PC-9 (cell line): ENCODE measurements at regions not wholly inside any gene's neighbourhood (a gene's known extent, or its start where the extent isn't known, plus 50 kb on each side); places are given as distances from the start of the nearest gene placed in this dataset.
"Not testable (repeated sequence)": the region's sequence is repeated elsewhere in the genome, so short reads cannot be mapped to it uniquely, and the experiment has no call there.

Experiments used
- BruUV-seq: library from RNA; stranded (reverse); fragments of 400-500 nt; replicated peaks from 2 replicates; lab custom pipeline; 2021; lab: Mats Ljungman, UMichigan
- CTCF ChIA-PET: fragments of 300-600 bp; sonication (Branson Sonifier 250); formaldehyde crosslinking; loops from one replicate; lab custom pipeline; 2022; ENCODE audit warnings: antibody characterized with exemption; lab: Charles Lee
- POLR2A ChIA-PET: fragments of 300-600 bp; sonication (Branson Sonifier 250); formaldehyde crosslinking; loops from one replicate; lab custom pipeline; 2022; ENCODE audit warnings: antibody characterized with exemption; ENCODE audit not compliant: unreplicated experiment; lab: Charles Lee
- DNase-seq, 2 experiments: peaks; one replicate each; pipeline versions ENCODE4 v3.0.0 to v3.0.0-alpha.2; 2015 to 2022; ENCODE audit warnings: mixed read lengths in 1 of 2
- H2AFZ ChIP-seq: fragments of 200-600 bp; sonication (generic); 2 replicates; pipeline ENCODE4 v1.8.1; 2017; ENCODE audit warnings: antibody characterized with exemption
- H3F3A ChIP-seq: fragments of 200-600 bp; sonication (generic); 2 replicates; pipeline ENCODE4 v1.8.1; 2017; ENCODE audit warnings: antibody characterized with exemption, mild to moderate bottlenecking, low read depth; ENCODE audit not compliant: insufficient read depth
- H3K27ac ChIP-seq: fragments of 200-600 bp; sonication (generic); 2 replicates; pipeline ENCODE4 v1.6.1; 2016; ENCODE audit warnings: mixed run types
- H3K27me3 ChIP-seq: fragments of 200-600 bp; sonication (generic); 2 replicates; pipeline ENCODE4 v1.6.1; 2016; ENCODE audit warnings: low read depth, mixed run types; ENCODE audit not compliant: insufficient read depth
- H3K36me3 ChIP-seq: fragments of 200-600 bp; sonication (generic); 2 replicates; pipeline ENCODE4 v1.6.1; 2016; ENCODE audit warnings: low read depth, mixed run types
- H3K4me1 ChIP-seq: fragments of 200-600 bp; sonication (generic); replicated peaks from 2 replicates; pipeline ENCODE4 v1.6.1; 2016; ENCODE audit warnings: mixed run types; ENCODE audit not compliant: insufficient read depth
- H3K4me2 ChIP-seq: fragments of 200-600 bp; sonication (generic); 2 replicates; pipeline ENCODE4 v1.6.1; 2017; ENCODE audit warnings: mixed run types
- H3K4me3 ChIP-seq: fragments of 200-600 bp; sonication (generic); 2 replicates; pipeline ENCODE4 v1.6.1; 2016; ENCODE audit warnings: mixed run types
- H3K79me2 ChIP-seq: fragments of 200-600 bp; sonication (generic); 2 replicates; pipeline ENCODE4 v1.6.1; 2017; ENCODE audit warnings: low read depth, mixed run types
- H3K9me2 ChIP-seq: fragments of 200-600 bp; sonication (generic); 2 replicates; pipeline ENCODE4 v1.8.1; 2017; ENCODE audit warnings: mild to moderate bottlenecking; ENCODE audit not compliant: insufficient read depth
- H3K9me3 ChIP-seq: fragments of 200-600 bp; sonication (generic); 2 replicates; pipeline ENCODE4 v1.8.1; 2016; ENCODE audit warnings: low read depth; ENCODE audit not compliant: insufficient read depth
- H4K20me1 ChIP-seq: fragments of 200-600 bp; sonication (generic); 2 replicates; pipeline ENCODE4 v1.8.1; 2017; ENCODE audit not compliant: insufficient read depth
- EZH2 ChIP-seq: fragments of 200-600 bp; sonication (generic); IDR thresholded peaks from 2 replicates; pipeline ENCODE4 v1.8.0; 2017; ENCODE audit warnings: antibody characterized with exemption, low read depth
- intact Hi-C: fragments of 100-400 bp; cut with micrococcal nuclease; formaldehyde crosslinking; loops from one replicate; pipeline ENCODE4 v1.10.0; 2022; ENCODE audit not compliant: unreplicated experiment
- TF ChIP-seq, protein P1 (sequence below): fragments of 200-600 bp; sonication (generic); conservative IDR thresholded peaks from 2 replicates; pipeline ENCODE4 v1.6.1; 2017; ENCODE audit warnings: mixed run types, antibody characterized with exemption, mild to moderate bottlenecking, moderate library complexity

DNA sequence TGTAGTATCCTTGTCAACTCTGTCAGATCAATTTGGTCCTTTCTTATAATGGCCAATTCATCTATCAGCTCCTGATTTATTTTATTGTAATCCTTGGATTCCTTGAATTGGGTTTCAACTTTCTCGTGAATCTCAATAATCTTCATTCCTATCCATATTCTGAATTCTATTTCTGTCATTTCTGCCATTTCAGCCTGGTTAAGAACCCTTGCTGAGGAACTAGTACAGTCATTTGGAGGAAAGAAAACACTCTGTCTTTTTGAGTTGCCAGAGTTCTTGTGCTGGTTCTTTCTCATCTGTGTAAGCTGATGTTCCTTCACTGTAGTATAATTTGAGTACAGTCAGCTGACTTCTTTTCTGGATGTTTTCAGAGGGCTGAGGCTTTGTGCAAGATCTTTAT is 84.5 kb downstream of the CETN3 start:
- Histone ChIP-seq H3K4me3 (no peak overlapping the region), H3K4me1 (no peaks in the 10 kb centered on the region), H2AFZ (no peak overlapping the region), H3F3A (no peaks in the 10 kb centered on the region), H3K4me2 (no peak overlapping the region), H3K9me2 (no peaks in the 10 kb centered on the region), H3K27me3 (no peaks in the 10 kb centered on the region), H3K79me2 (no peaks in the 10 kb centered on the region), H4K20me1 (no peaks in the 10 kb centered on the region), H3K36me3 (no peaks in the 10 kb centered on the region), H3K9me3 (no peaks in the 10 kb centered on the region; the same call in 1 of the 2 replicates), H3K27ac (no peak overlapping the region)
- no peak for TF ChIP-seq EZH2
- TF ChIP-seq, protein P1, sequence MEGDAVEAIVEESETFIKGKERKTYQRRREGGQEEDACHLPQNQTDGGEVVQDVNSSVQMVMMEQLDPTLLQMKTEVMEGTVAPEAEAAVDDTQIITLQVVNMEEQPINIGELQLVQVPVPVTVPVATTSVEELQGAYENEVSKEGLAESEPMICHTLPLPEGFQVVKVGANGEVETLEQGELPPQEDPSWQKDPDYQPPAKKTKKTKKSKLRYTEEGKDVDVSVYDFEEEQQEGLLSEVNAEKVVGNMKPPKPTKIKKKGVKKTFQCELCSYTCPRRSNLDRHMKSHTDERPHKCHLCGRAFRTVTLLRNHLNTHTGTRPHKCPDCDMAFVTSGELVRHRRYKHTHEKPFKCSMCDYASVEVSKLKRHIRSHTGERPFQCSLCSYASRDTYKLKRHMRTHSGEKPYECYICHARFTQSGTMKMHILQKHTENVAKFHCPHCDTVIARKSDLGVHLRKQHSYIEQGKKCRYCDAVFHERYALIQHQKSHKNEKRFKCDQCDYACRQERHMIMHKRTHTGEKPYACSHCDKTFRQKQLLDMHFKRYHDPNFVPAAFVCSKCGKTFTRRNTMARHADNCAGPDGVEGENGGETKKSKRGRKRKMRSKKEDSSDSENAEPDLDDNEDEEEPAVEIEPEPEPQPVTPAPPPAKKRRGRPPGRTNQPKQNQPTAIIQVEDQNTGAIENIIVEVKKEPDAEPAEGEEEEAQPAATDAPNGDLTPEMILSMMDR = no peak
- BruUV-seq = no TSS peak
- POLR2A ChIA-PET = no interaction called here
- intact Hi-C loops = no loop called here
- DNase-seq = no peak
- CTCF ChIA-PET = interaction anchor here (0.6 kb wide), 1 partner anchor 1345 kb away, joined by 3 read pairs; no protein-coding TSS in a partner anchor

DNA sequence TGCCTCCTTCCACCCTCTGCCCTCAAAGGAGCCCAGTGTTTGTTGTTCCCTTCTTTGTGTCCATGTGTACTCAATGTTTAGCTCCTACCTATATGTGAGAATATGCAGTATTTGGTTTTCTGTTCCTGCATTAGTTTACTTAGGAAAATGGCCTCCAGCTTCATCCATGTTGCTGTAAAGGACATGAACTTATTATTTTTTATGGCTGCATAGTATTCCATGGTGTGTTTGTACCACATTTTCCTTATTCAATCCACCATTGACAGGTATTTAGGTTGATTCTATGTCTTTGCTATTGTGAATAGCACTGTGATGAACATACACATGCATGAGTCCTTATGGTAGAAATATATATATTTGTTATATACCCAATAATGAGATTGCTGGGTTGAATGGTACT is 89.2 kb downstream of the CETN3 start:
- H2AFZ ChIP-seq, H4K20me1 ChIP-seq, POLR2A ChIA-PET, H3K4me1 ChIP-seq, H3K36me3 ChIP-seq, intact Hi-C loops, H3K27me3 ChIP-seq, H3K4me3 ChIP-seq, H3K27ac ChIP-seq, H3K79me2 ChIP-seq, H3K4me2 ChIP-seq, DNase-seq, BruUV-seq, H3K9me2 ChIP-seq, H3K9me3 ChIP-seq, CTCF ChIA-PET, H3F3A ChIP-seq: not testable (repeated sequence)

DNA sequence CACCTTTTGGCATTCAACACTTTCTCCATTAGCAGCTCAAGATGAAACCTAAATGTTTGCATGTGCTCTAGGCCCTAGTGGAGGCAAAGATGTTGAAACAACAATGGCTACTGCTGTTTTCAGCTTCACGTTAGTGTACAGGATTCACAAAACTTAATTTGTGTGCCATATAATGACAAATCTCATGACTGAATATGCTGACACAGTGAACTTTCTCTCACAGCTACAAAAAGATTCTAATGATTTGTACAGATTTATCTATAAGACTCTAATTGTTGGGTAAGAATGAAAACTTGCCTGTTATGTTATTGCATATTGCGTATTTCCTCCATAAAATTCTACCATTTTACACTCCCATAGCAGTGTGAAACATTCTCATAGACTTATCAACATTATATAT is 97.5 kb downstream of the CETN3 start:
- ChIA-PET CTCF (no interaction called here), POLR2A (interaction anchor here (0.5 kb wide), 1 partner anchor 1607 kb away, joined by 4 read pairs; no protein-coding TSS in a partner anchor)
- Histone ChIP-seq H3K9me2 (no peaks in the 10 kb centered on the region), H3K79me2 (no peaks in the 10 kb centered on the region), H3K4me1 (no peaks in the 10 kb centered on the region), H3K4me2 (no peak overlapping the region), H3K9me3 (no peaks in the 10 kb centered on the region), H3F3A (no peaks in the 10 kb centered on the region), H4K20me1 (no peaks in the 10 kb centered on the region), H3K27ac (no peak overlapping the region), H3K4me3 (no peak overlapping the region), H3K36me3 (no peaks in the 10 kb centered on the region), H2AFZ (no peak overlapping the region), H3K27me3 (no peaks in the 10 kb centered on the region)
- no TSS peak for BruUV-seq
- intact Hi-C loops = no loop called here
- TF ChIP-seq, protein P1 = no peak
- no peak for TF ChIP-seq EZH2
- no peak for DNase-seq

DNA sequence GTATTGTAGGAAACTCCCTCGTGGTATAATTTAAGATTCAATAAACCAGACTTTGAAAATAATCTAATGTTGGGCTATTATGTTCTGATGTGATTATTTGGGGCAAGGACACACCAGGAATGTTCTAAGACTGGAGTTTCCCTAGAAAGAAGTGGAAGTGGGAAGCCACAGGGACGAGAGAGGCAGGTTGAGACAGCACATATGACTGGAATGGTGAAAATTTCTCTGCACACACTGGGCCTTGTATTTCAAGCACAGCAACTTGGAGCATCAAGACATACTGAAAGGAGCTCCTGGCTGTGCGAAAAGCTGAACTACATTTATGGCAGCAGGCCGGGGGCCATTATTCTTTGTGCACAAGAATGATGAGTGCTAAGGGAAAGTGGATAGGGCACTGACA is 98.2 kb downstream of the CETN3 start:
- H3K9me3 ChIP-seq = no peaks in the 10 kb centered on the region
- no peak overlapping the region for H2AFZ ChIP-seq
- TF ChIP-seq EZH2 = no peak
- TF ChIP-seq, protein P1 = no peak
- ChIA-PET CTCF (no interaction called here), POLR2A (interaction anchor here (0.5 kb wide), 1 partner anchor 1607 kb away, joined by 4 read pairs; no protein-coding TSS in a partner anchor)
- no peaks in the 10 kb centered on the region for H3K79me2 ChIP-seq
- H3K4me1 ChIP-seq = no peaks in the 10 kb centered on the region
- H3K27me3 ChIP-seq = no peaks in the 10 kb centered on the region
- H3K4me3 ChIP-seq = no peak overlapping the region
- no peaks in the 10 kb centered on the region for H4K20me1 ChIP-seq
- no peak overlapping the region for H3K27ac ChIP-seq
- no peaks in the 10 kb centered on the region for H3K36me3 ChIP-seq
- H3K4me2 ChIP-seq = no peak overlapping the region
- no peaks in the 10 kb centered on the region for H3K9me2 ChIP-seq
- no peak for DNase-seq
- BruUV-seq = no TSS peak
- no peaks in the 10 kb centered on the region for H3F3A ChIP-seq
- intact Hi-C loops = no loop called here
